Astrocyte of the cerebellum (primary cell): ENCODE measurements at regions not wholly inside any gene's neighbourhood (a gene's known extent, or its start where the extent isn't known, plus 50 kb on each side); places are given as distances from the start of the nearest gene placed in this dataset.

Experiments
- DNase-seq: peaks from one replicate; pipeline ENCODE4 v3.0.0-alpha.2; 2011; ENCODE audit warnings: low read depth
- H3K4me3 ChIP-seq: 2 replicates; pipeline ENCODE4 v1.5.1; 2011; ENCODE audit warnings: mild to moderate bottlenecking, low read depth, low read length, moderate library complexity
- CTCF ChIP-seq: IDR thresholded peaks from 2 replicates; pipeline ENCODE4 v1.5.1; 2012; ENCODE audit warnings: low read length, low read depth, moderate library complexity, mild to moderate bottlenecking; ENCODE audit errors: missing control alignments
- in situ Hi-C: cut with HindIII; loops from 2 replicates; pipeline ENCODE4 v1.10.0; 2017; ENCODE audit warnings: low sequenced_read_pairs

GRCh38 chr10:128900456-128900855 lies 566.6 kb upstream of the MGMT start:
- no peak for TF ChIP-seq CTCF
- no peak overlapping the region for H3K4me3 ChIP-seq
- in situ Hi-C loops: no loop called here
- DNase-seq: no peak

DNA sequence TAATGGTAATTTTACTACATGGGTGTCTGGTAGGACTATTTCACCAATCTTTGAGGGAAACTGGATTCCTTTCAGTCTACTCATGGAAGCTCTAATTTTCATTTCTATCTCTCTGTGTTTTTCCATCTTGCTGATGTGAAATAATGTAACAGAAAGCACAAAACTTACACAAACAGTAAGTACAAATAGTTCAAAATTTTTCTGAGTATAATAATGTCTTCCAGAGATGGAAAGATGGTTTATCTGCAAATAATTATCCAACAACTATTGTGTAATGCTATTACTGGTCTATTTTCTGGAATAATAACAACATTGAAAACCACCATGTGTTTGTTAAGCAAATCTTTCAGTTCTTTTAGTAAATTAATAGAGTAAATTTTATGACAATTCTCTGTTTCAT lies 565.8 kb upstream of the MGMT start:
- DNase-seq: no peak
- TF ChIP-seq CTCF: no peak
- in situ Hi-C loops: no loop called here
- H3K4me3 ChIP-seq: no peak overlapping the region

DNA sequence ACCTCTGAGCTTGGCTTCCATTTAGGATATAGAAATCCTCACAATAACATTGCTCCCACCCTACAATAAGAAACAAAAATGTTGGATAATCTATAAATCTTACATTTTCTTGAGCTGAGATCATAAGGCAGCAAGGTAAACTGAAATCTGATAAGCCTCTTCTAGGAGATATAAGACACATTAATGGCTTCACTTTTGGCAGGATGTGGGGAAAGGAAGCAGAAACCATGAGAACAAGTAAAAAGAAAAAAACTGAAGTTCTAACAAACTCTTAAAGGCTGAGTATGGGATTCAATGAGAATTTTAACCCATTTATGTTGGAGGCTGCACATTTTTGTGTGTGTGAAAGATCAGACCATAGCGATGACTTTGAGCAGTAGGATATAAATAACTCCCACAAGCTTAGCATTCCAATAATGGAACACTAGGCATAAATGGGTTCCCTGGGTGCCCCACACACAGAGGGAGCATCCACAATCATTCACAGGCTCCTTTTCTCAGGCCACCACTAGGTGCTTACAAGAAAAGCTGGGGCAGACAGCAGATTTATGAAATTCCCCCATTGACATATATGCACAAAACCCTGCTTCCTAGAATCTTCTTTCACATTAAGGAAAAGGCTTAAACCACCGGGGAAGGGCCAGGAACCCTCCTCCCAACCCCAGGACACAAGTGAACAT lies 564.9 kb upstream of the MGMT start:
- DNase-seq: no peak

DNA sequence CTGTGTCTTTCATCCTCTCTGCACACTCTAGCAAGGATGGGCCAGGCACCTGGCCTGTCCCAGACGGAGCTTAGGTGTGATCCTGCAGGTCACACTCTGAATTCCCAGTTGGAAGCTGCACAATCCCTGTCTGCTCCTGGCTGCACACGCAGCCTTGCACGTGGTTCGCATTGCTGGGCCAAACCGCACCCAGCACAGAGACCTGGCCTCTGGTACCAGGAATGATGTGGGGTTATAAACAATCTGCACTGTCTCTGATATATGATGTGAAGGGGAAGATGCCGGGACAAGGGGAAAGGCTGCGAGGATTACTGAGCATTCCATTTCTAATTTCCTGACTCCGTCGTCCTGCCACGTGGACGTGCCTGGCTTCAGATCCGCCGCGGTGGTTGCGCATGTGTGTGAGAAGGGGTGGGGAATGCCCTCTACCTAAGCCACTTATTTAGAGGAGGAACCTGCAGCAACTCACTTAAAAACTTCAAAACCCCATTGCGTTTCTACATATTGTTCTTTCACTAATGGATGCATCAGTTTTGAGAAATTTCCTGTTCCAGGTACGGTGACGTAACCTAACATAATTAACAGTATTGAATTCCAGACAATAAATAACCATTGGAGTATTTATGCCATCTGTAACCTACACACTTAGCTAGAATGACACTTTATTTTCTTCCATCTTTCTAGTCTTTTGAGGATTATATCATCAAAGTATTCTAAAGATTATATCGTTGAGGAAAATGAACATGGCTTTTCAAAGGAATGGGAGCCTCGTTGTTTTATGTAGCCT lies 559.7 kb upstream of the MGMT start:
- no peak for DNase-seq
- no peak overlapping the region for H3K4me3 ChIP-seq
- no peak for TF ChIP-seq CTCF
- in situ Hi-C loops: no loop called here

More for the DNA sequence above, 564.9 kb upstream of the MGMT start:
- in situ Hi-C loops: no loop called here
- no peak for TF ChIP-seq CTCF
- no peak overlapping the region for H3K4me3 ChIP-seq

- in situ Hi-C loops: no loop called here
- DNase-seq: no peak
- no peak overlapping the region for H3K4me3 ChIP-seq
- TF ChIP-seq CTCF: no peak
Measured at GRCh38 chr10:128908099-128908498, 558.9 kb upstream of the MGMT start.

DNA sequence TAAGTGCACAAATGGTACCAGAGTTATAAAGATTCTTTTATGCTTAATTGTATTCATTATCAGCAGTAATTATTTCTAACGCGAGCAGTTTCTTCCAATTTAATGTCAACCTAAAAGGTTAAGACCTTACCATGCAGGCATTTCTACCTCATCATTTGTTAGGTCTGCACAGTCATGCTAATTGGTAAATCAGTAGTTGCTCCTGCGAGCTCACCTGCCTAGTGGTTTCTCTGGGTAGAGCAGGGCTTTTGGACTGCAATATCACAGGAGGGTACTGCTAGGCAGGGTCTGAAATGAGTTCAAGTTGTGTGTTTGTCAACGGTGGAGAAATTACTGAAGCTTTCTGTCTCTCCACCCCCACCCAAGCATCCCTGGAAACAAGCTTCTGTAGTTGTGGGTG lies 558.5 kb upstream of the MGMT start:
- in situ Hi-C loops: no loop called here
- H3K4me3 ChIP-seq: no peak overlapping the region
- DNase-seq: no peak
- TF ChIP-seq CTCF: no peak
